ENCODE measurements at regions not wholly inside any gene's neighbourhood (a gene's known extent, or its start where the extent isn't known, plus 50 kb on each side); places are given as distances from the start of the nearest gene placed in this dataset.
A peak's percentile ranks its signal among the peaks of the same experiment; 100 is the strongest.

- no peak for DNase-seq (ENCODE audit: low read depth, low spot score)
- no peak for TF ChIP-seq CTCF (IDR thresholded peaks at IDR 0.05; ENCODE audit: insufficient read depth, low read length, missing control alignments)
- no peak overlapping the region for H3K4me3 ChIP-seq (ENCODE audit: low read depth, low read length)
- ChIA-PET CTCF (interaction anchor here (1.4 kb wide), 1 partner anchor 40 kb away, joined by 3 read pairs; no protein-coding TSS in a partner anchor), POLR2A (no interaction called here)
Observed at GRCh38 chr3:148269816-148270215, 427.9 kb upstream of the AGTR1 start.

GRCh38 chr3:148280623-148281242, 417.0 kb upstream of the AGTR1 start:
- no peak overlapping the region for H3K4me3 ChIP-seq (ENCODE audit: low read depth, low read length)
- DNase-seq (ENCODE audit: low read depth, low spot score), result no peak
- POLR2A ChIA-PET, result no interaction called here
- no peak for TF ChIP-seq CTCF (IDR thresholded peaks at IDR 0.05; ENCODE audit: insufficient read depth, low read length, missing control alignments)
- CTCF ChIA-PET, result no interaction called here

GRCh38 chr3:148289159-148289558, 408.5 kb upstream of the AGTR1 start:
- POLR2A ChIA-PET, result no interaction called here
- CTCF ChIA-PET, result interaction anchor here (6.4 kb wide), 1 partner anchor 19 kb away, joined by 30 read pairs; no protein-coding TSS in a partner anchor
- no peak for DNase-seq (ENCODE audit: low read depth, low spot score)
- no peak for TF ChIP-seq CTCF (IDR thresholded peaks at IDR 0.05; ENCODE audit: insufficient read depth, low read length, missing control alignments)
- H3K4me3 ChIP-seq (ENCODE audit: low read depth, low read length), result no peak overlapping the region

- POLR2A ChIA-PET, result no interaction called here
- CTCF ChIA-PET, result interaction anchor here (0.6 to 2.0 kb wide), 2 partner anchors 12 to 83 kb away, joined by 3 to 8 read pairs; no protein-coding TSS in a partner anchor
- TF ChIP-seq CTCF (IDR thresholded peaks at IDR 0.05; ENCODE audit: insufficient read depth, low read length, missing control alignments), result no peak
- DNase-seq (ENCODE audit: low read depth, low spot score), result no peak
- H3K4me3 ChIP-seq (ENCODE audit: low read depth, low read length), result no peak overlapping the region
Observed at GRCh38 chr3:148297013-148297412, 400.7 kb upstream of the AGTR1 start.

GRCh38 chr3:148307443-148307843, 390.3 kb upstream of the AGTR1 start:
- H3K4me3 ChIP-seq (ENCODE audit: low read depth, low read length), result no peak overlapping the region
- POLR2A ChIA-PET, result no interaction called here
- no peak for DNase-seq (ENCODE audit: low read depth, low spot score)
- CTCF ChIA-PET, result interaction anchor here (1.2 to 3.0 kb wide), 3 partner anchors 13 to 20 kb away, joined by 3 to 30 read pairs (median 25); no protein-coding TSS in a partner anchor
- TF ChIP-seq CTCF (IDR thresholded peaks at IDR 0.05; ENCODE audit: insufficient read depth, low read length, missing control alignments), result no peak

- CTCF ChIA-PET, result interaction anchor here (0.5 to 3.0 kb wide), 31 partner anchors 8 to 788 kb away, joined by 3 to 32 read pairs (median 4); no protein-coding TSS in a partner anchor
- DNase-seq (ENCODE audit: low read depth, low spot score), result no peak
- H3K4me3 ChIP-seq (ENCODE audit: low read depth, low read length), result no peak overlapping the region
- peak; percentile 82 for TF ChIP-seq CTCF (IDR thresholded peaks at IDR 0.05; ENCODE audit: insufficient read depth, low read length, missing control alignments)
- POLR2A ChIA-PET, result no interaction called here
Observed at GRCh38 chr3:148309390-148310035, 388.2 kb upstream of the AGTR1 start.

All from AG04449 (cell line).